Activated naive CD4-positive, alpha-beta T cell treated with anti-CD3 and anti-CD28 coated beads for 36 hours (primary cell): ENCODE measurements at regions not wholly inside any gene's neighbourhood (a gene's known extent, or its start where the extent isn't known, plus 50 kb on each side); places are given as distances from the start of the nearest gene placed in this dataset.
"Not testable (repeated sequence)": the region's sequence is repeated elsewhere in the genome, so short reads cannot be mapped to it uniquely, and the experiment has no call there.

Experiments
- CTCF ChIA-PET: fragments of 350-600 bp; sonication (Branson Sonifier 250); formaldehyde crosslinking; loops from one replicate; lab custom pipeline; 2021; ENCODE audit warnings: antibody characterized with exemption; lab: Charles Lee
- DNase-seq: peaks from one replicate; pipeline ENCODE4 v3.0.0-alpha.2; 2020
- H3K27ac Mint-ChIP-seq: one replicate; pipeline ENCODE4 v1.8.0; 2021; ENCODE audit warnings: mild to moderate bottlenecking, mixed read lengths
- H3K27me3 Mint-ChIP-seq: one replicate; pipeline ENCODE4 v1.8.0; 2021; ENCODE audit warnings: low read depth, mixed read lengths
- H3K36me3 Mint-ChIP-seq: one replicate; pipeline ENCODE4 v1.8.0; 2021; ENCODE audit warnings: low read depth, mixed read lengths
- H3K4me1 Mint-ChIP-seq: one replicate; pipeline ENCODE4 v1.8.0; 2021; ENCODE audit warnings: low read depth, mixed read lengths
- H3K4me3 Mint-ChIP-seq: one replicate; pipeline ENCODE4 v1.8.0; 2021; ENCODE audit warnings: mild to moderate bottlenecking, moderate library complexity, mixed read lengths
- H3K9me3 Mint-ChIP-seq: one replicate; pipeline ENCODE4 v1.8.0; 2021; ENCODE audit warnings: mixed read lengths
- intact Hi-C: fragments of 100-400 bp; cut with micrococcal nuclease; formaldehyde crosslinking; loops from one replicate; pipeline ENCODE4 v1.15.1; 2023

DNA sequence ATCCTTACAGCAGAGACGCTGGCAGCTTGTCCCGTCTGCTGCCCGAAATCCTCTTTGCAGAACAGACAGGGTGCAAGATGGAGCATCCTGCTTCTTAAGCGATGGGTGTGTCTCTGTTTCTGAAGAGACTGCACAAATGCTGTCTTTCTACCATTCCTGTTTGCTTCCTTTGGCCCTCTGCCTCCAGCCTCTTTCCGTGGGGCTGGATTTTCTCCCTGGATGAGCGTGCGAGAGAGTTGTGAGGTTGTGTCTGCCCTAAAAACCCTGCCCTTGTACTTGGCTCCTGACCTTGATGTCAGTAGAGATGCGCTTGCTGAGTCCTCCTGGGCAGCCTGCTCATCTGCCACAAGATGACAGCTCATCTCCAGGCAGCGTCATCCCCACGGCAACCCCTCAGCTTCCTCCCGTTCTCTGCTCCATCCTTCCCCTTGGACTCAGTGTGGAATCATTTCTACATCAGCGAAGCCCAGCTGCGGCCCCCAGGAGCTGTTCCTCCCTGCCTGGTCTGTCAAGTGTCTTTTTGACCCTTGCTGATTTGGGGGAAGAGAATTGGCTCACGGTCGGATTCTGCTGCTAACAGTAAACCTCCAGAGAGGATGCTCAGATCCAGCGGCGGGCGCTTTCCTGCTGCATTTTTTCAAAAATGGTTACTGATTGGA lies 246.2 kb downstream of the ASMT start:
- intact Hi-C loops, result no loop called here
- DNase-seq, result no peak
- CTCF ChIA-PET, result no interaction called here
- Mint-ChIP-seq H3K4me1 (no peaks in the 10 kb centered on the region), H3K27ac (no peak overlapping the region), H3K36me3 (no peaks in the 10 kb centered on the region), H3K9me3 (no peaks in the 10 kb centered on the region), H3K27me3 (peaks cover 12% of the 10 kb centered on the region), H3K4me3 (no peak overlapping the region)

DNA sequence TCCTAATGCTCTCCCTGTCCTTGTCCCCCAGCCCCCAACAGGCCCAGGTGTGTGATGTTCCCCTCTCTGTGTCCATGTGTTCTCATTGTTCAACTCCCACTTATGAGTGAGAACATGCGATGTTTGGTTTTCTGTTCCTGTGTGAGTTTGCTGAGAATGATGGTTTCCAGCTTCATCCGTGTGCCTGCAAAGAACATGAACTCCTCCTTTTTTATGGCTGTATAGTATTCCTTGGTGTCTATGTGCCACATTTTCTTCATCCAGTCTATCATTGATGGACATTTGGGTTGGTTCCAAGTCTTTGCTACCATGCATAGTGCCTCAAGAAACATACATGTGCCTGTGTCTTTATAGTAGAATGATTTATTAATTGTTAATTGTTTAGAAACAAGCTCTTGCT lies 249.1 kb downstream of the ASMT start:
- H3K27ac Mint-ChIP-seq, H3K4me1 Mint-ChIP-seq, H3K27me3 Mint-ChIP-seq, H3K36me3 Mint-ChIP-seq, H3K4me3 Mint-ChIP-seq, intact Hi-C loops, H3K9me3 Mint-ChIP-seq, DNase-seq, CTCF ChIA-PET: not testable (repeated sequence)

DNA sequence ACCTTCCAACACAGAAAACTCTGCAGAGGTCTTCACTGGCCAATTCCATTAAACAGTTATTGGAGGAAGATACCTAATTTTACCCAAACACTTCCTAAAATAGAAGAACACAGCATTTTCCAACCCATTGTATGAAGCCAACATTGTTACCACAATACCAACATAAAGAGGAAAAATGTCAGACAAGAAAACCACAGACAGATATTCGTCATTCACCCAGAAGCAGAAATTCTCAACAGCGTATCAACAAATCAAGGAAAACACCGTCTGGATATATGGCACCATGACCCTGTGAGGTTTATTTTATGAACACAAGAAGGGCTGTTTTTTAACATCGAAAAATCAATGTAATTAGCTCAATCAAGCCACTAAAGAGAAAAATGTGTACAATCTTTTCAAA lies 255.6 kb downstream of the ASMT start:
- no peak for DNase-seq
- CTCF ChIA-PET, result no interaction called here
- peaks cover 2% of the 10 kb centered on the region for H3K9me3 Mint-ChIP-seq
- peaks cover 3% of the 10 kb centered on the region for H3K27me3 Mint-ChIP-seq
- H3K4me3 Mint-ChIP-seq, result no peak overlapping the region
- H3K4me1 Mint-ChIP-seq, result peaks cover 6% of the 10 kb centered on the region
- no peaks in the 10 kb centered on the region for H3K36me3 Mint-ChIP-seq
- intact Hi-C loops, result no loop called here
- H3K27ac Mint-ChIP-seq, result no peak overlapping the region

DNA sequence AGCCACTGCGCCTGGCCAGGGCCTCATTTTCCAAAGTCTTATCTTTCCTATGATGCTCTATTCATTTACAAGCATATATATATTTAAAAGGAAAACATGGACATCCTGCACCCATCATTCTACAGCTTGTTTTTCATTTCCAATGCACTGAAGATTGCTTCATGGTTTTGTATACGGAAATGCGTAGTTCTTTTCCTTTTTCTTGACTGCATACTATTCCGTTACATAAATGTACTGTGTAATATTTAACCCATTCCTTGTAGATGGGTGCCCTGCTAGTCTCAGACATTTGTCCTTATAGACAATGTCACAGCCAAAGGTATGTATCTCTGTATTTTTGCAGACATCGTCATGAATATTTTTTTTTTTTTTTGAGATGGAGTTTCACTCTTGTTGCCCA lies 257.0 kb downstream of the ASMT start:
- no peaks in the 10 kb centered on the region for H3K36me3 Mint-ChIP-seq
- CTCF ChIA-PET, result no interaction called here
- no peak overlapping the region for H3K27ac Mint-ChIP-seq
- H3K4me1 Mint-ChIP-seq, result peaks cover 6% of the 10 kb centered on the region
- no peak overlapping the region for H3K4me3 Mint-ChIP-seq
- DNase-seq, result no peak
- H3K9me3 Mint-ChIP-seq, result peaks cover 2% of the 10 kb centered on the region
- intact Hi-C loops, result no loop called here
- H3K27me3 Mint-ChIP-seq, result peaks cover 2% of the 10 kb centered on the region

DNA sequence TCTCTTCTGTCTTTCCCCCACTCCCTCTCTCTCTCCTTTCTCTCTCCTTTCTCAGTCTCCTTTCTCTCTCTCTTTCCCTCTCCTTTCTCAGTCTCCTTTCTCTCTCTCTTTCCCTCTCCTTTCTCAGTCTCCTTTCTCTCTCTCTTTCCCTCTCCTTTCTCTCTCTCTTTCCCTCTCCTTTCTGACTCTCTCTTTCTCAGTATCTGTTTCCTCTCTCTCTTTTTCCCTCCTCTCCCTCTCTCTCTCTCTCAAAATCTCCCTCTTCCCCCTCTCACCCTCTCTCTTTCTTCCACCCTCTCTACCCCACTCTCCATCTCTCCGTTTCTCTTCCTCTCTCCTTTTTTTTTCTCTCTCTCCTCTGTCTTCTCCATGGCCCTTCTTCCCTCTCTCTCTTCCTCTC lies 258.8 kb downstream of the ASMT start:
- Mint-ChIP-seq H3K27ac (no peak overlapping the region), H3K4me1 (peaks cover 6% of the 10 kb centered on the region), H3K27me3 (peaks cover 8% of the 10 kb centered on the region), H3K9me3 (peaks cover 2% of the 10 kb centered on the region), H3K36me3 (no peaks in the 10 kb centered on the region), H3K4me3 (no peak overlapping the region)
- intact Hi-C loops, result no loop called here
- CTCF ChIA-PET, result no interaction called here
- DNase-seq, result no peak

DNA sequence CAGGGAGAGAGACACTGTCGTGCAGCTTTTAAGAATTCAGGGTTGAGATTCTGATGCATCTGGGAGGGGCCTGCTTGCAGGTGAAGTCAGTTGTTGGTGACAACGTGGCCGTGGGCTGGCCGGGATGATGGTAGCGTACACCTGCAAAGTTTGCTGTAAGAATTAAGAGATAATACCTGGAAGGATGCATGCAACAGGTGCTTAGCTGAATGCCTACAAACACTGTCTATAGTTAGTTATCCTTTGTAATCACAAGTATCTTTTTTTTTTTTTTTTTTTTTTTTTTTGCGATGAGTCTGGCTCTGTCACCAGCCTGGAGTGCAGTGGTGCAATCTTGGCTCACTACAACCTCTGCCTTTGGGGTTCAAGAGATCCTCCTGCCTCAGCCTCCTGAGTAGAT lies 259.6 kb downstream of the ASMT start:
- Mint-ChIP-seq H3K27ac (no peak overlapping the region), H3K9me3 (peaks cover 5% of the 10 kb centered on the region), H3K27me3 (peaks cover 8% of the 10 kb centered on the region), H3K36me3 (no peaks in the 10 kb centered on the region), H3K4me3 (no peak overlapping the region), H3K4me1 (peaks cover 6% of the 10 kb centered on the region)
- CTCF ChIA-PET, result no interaction called here
- intact Hi-C loops, result no loop called here
- DNase-seq, result no peak

DNA sequence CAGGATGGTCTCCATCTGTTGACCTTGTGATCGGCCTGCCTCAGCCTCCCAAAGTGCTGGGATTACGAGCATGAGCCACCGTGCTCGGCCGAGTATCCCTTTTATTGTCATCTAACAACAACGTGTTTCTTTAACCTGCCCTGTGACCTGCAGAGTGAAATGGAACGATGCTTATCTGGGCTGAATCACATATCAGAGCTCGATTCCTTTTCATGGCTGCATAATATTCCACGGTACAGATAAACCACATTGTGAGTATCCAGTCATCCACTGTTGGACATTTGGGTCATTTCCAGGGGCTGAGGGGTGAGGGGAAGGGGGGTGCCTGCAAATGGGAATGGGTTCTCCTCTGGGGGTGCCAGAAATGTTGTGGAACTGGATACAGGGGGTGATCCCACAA lies 260.0 kb downstream of the ASMT start:
- H3K4me3 Mint-ChIP-seq, result no peak overlapping the region
- CTCF ChIA-PET, result no interaction called here
- H3K4me1 Mint-ChIP-seq, result peaks cover 6% of the 10 kb centered on the region
- H3K27ac Mint-ChIP-seq, result no peak overlapping the region
- H3K36me3 Mint-ChIP-seq, result no peaks in the 10 kb centered on the region
- H3K27me3 Mint-ChIP-seq, result peaks cover 8% of the 10 kb centered on the region
- no peak for DNase-seq
- intact Hi-C loops, result no loop called here
- H3K9me3 Mint-ChIP-seq, result peaks cover 5% of the 10 kb centered on the region

DNA sequence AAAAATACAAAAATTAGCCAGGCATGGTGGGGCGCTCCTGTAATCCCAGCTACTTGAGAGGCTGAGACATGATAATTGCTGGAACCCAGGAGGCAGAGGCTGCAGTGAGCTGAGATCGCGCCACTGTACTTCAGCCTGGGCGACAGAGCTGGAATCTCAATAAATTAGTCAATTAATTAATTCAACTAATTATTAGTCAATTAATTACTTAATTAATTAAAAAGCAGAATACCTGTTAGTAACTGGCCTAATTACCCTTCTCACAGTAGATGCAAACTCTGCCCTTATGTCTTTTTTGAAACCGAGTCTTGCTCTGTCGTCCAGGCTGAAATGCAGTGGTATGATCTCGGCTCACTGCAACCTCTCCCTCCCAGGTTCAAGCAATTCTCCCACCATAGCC lies 261.2 kb downstream of the ASMT start:
- no peak overlapping the region for H3K4me3 Mint-ChIP-seq
- H3K36me3 Mint-ChIP-seq, result no peaks in the 10 kb centered on the region
- intact Hi-C loops, result no loop called here
- H3K27ac Mint-ChIP-seq, result no peak overlapping the region
- peaks cover 5% of the 10 kb centered on the region for H3K9me3 Mint-ChIP-seq
- DNase-seq, result no peak
- H3K4me1 Mint-ChIP-seq, result peaks cover 2% of the 10 kb centered on the region
- CTCF ChIA-PET, result no interaction called here
- H3K27me3 Mint-ChIP-seq, result peaks cover 8% of the 10 kb centered on the region

DNA sequence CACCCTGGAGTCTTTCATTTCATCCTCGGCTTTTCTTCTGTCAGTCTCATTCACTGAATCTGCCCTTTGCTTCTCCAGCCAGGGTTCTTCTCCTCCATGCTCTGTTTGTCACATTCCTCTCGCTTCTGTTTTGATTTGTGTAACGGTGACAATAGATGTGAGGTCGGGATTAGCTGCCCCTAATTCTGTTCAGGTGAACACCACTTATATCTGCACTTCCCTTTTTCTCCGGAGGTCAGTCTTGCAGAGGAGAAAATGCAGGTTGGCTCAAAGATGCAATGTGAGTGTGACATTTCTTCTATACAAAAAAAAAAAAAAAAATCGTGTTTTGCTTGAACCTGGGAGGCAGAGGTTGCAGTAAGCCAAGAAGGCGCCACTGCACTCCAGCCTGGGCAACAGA lies 262.9 kb downstream of the ASMT start:
- Mint-ChIP-seq H3K36me3 (no peaks in the 10 kb centered on the region), H3K4me3 (no peak overlapping the region)

DNA sequence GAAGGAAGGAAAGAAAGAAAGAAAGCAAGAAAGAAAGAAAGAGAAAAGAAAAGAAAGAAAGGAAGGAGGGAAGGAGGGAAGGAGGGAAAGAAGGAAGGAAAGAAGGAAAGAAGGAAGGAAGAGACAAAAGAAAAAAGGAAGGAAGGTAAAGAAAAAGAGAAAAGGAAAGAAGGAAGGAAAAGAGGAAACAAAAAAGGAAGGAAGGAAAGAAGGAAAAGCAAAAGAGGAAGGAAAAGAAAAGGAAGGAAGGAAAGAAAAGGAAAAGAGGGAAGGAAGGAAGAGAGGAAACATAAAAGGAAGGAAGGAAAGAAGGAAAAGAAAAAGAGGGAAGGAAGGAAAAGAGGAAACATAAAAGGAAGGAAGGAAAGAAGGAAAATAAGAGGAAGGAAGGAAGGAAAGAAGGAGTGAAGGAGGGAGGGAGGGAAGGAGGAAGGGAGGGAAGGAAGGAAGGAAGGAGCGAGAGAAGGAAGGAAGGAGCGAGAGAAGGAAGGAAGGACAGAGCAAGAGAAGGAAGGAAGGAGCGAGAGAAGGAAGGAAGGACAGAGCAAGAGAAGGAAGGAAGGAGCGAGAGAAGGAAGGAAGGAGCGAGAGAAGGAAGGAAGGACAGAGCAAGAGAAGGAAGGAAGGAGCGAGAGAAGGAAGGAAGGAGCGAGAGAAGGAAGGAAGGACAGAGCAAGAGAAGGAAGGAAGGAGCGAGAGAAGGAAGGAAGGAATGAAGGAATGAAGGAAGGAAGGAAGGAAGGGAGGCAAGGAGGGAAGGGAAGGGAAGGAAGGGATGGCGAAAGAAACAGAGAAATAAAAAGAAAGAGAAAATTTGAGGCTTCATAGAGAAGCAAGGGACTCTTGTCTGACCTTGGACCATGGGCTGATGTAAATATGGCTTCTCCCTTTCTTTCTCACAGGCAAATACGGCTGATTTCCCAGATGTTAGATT lies 266.3 kb downstream of the ASMT start:
- H3K4me3 Mint-ChIP-seq, H3K9me3 Mint-ChIP-seq, DNase-seq, CTCF ChIA-PET, H3K36me3 Mint-ChIP-seq, H3K27ac Mint-ChIP-seq, H3K4me1 Mint-ChIP-seq, intact Hi-C loops: not testable (repeated sequence)
- H3K27me3 Mint-ChIP-seq, result peaks cover 12% of the 10 kb centered on the region

More for the DNA sequence above, 262.9 kb downstream of the ASMT start:
- Mint-ChIP-seq H3K27ac (no peak overlapping the region), H3K9me3 (peaks cover 5% of the 10 kb centered on the region), H3K4me1 (no peaks in the 10 kb centered on the region), H3K27me3 (peaks cover 8% of the 10 kb centered on the region)
- intact Hi-C loops, result no loop called here
- no peak for DNase-seq
- CTCF ChIA-PET, result no interaction called here

DNA sequence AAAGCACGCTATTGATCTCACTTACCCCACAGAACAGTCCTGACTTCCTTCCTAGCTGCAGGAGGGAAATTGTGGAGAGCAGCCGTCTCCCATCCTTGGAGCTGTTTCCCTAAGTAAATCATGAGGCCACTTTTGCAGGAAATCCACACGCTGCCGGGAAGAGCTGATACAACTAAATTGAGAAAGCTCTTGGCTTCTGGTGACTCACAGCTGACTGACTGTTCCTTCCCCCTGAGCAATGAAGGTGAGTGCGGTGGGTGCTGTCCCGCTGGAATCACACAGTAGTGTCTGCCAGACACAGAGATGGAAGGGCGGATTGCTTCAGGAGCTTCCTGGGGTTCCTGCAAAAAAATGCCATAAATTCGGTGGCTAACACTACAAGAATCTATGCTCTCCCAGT lies 268.9 kb downstream of the ASMT start:
- Mint-ChIP-seq H3K4me3 (no peak overlapping the region), H3K36me3 (no peaks in the 10 kb centered on the region), H3K27me3 (peaks cover 4% of the 10 kb centered on the region), H3K9me3 (peaks cover 3% of the 10 kb centered on the region), H3K4me1 (no peaks in the 10 kb centered on the region), H3K27ac (no peak overlapping the region)
- CTCF ChIA-PET, result no interaction called here
- peak; percentile 6 for DNase-seq
- intact Hi-C loops, result no loop called here

DNA sequence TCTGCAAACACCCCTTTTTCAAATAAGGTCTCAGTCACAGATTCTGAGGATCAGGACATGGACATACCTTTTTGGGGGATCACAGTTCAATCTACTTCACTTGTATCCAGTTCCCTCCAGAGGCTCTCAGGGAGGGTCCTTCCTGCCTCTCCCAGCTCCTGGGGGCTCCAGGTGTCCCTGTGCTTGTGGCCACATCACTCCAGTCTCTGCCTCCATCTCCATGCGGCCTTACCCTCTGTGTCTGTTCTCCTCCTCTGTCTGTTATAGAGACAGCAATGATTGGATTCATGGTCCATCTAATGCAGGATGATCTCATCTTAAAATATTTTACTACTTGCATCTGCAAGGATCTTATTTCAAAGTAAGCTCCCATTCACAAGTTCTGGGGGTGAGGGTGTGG lies 269.6 kb downstream of the ASMT start:
- no peaks in the 10 kb centered on the region for H3K4me1 Mint-ChIP-seq
- no peaks in the 10 kb centered on the region for H3K9me3 Mint-ChIP-seq
- peaks cover 6% of the 10 kb centered on the region for H3K27me3 Mint-ChIP-seq
- no peak for DNase-seq
- no peak overlapping the region for H3K4me3 Mint-ChIP-seq
- no peak overlapping the region for H3K27ac Mint-ChIP-seq
- CTCF ChIA-PET, result no interaction called here
- intact Hi-C loops, result no loop called here
- H3K36me3 Mint-ChIP-seq, result no peaks in the 10 kb centered on the region

DNA sequence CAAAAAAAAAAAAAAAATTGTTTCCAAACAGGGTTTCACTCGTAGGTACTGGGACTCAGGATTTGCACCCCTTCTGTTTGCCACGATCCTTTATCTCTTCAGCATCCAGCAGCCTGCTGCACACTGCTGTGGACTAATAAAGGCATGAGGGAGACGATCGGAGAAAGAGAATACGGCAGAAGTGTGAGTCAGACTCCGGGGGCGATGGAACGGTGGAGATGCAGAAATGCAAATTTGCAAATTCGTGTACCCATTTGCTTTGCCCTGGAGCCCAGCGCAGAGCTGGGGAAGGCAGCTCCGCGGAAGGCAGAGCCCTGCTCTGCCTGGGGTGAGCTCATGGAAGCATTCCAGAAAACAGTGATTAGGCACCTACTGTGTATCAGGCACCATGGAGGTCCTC lies 270.3 kb downstream of the ASMT start:
- Mint-ChIP-seq H3K4me3 (no peak overlapping the region), H3K9me3 (no peaks in the 10 kb centered on the region), H3K27me3 (peaks cover 10% of the 10 kb centered on the region), H3K36me3 (no peaks in the 10 kb centered on the region), H3K27ac (no peak overlapping the region), H3K4me1 (no peaks in the 10 kb centered on the region)
- no peak for DNase-seq
- CTCF ChIA-PET, result no interaction called here
- intact Hi-C loops, result no loop called here
